Brain microvascular endothelial cell (primary cell): ENCODE measurements at regions not wholly inside any gene's neighbourhood (a gene's known extent, or its start where the extent isn't known, plus 50 kb on each side); places are given as distances from the start of the nearest gene placed in this dataset.
"Not testable (repeated sequence)": the region's sequence is repeated elsewhere in the genome, so short reads cannot be mapped to it uniquely, and the experiment has no call there.

Experiments
- DNase-seq: peaks from one replicate; pipeline ENCODE4 v3.0.0-alpha.2; 2020
- H3K27ac ChIP-seq: fragments of 250-450 bp; sonication (Bioruptor Pico); 2 replicates; pipeline ENCODE4 v1.5.1; 2020; ENCODE audit warnings: mild to moderate bottlenecking, moderate library complexity
- H3K27me3 ChIP-seq: fragments of 250-450 bp; sonication (Bioruptor Pico); replicated peaks from 2 replicates; pipeline ENCODE4 v1.5.1; 2020; ENCODE audit warnings: mild to moderate bottlenecking
- H3K36me3 ChIP-seq: fragments of 250-450 bp; sonication (Bioruptor Pico); replicated peaks from 2 replicates; pipeline ENCODE4 v1.5.1; 2020; ENCODE audit warnings: mild to moderate bottlenecking
- H3K4me3 ChIP-seq: 2 replicates; pipeline ENCODE4 v1.5.1; 2011; ENCODE audit warnings: low read depth, mild to moderate bottlenecking, control low read depth, low read length, moderate library complexity
- CTCF ChIP-seq: IDR thresholded peaks from 2 replicates; pipeline ENCODE4 v1.5.1; 2011; ENCODE audit warnings: low read depth, mild to moderate bottlenecking, moderate library complexity, low read length, control low read depth, inconsistent platforms; ENCODE audit errors: missing control alignments
- in situ Hi-C: cut with HindIII; loops from 2 replicates; pipeline ENCODE4 v1.10.0; 2017; ENCODE audit warnings: low sequenced_read_pairs, low pct_ligation_motif_present

DNA sequence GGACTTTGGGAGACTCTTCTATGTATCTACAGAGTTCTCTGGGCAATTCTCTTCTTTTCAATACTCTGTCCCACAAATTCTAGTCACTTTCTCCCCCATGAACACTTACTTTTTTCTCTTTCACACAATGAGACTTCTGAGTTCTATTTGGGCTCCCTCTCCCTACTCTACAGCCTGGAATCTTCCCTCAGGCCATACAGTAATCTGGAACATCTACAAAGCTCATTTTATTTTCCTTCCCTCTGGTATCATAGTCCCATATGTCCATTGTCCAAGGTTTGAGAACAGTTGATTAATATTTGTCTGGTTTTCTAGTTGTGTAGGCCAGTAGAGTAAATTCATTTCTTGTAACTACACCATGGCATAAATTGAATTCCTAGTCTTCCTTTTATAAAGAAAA lies 544.6 kb upstream of the RAG2 start:
- in situ Hi-C loops: no loop called here
- Histone ChIP-seq H3K36me3 (no peaks in the 10 kb centered on the region), H3K27me3 (no peaks in the 10 kb centered on the region), H3K4me3 (no peak overlapping the region), H3K27ac (no peak overlapping the region)
- no peak for TF ChIP-seq CTCF
- DNase-seq: no peak

- DNase-seq: no peak
- TF ChIP-seq CTCF: no peak
- H3K36me3 ChIP-seq: no peaks in the 10 kb centered on the region
- in situ Hi-C loops: no loop called here
- H3K27ac ChIP-seq: no peak overlapping the region
- no peaks in the 10 kb centered on the region for H3K27me3 ChIP-seq
- no peak overlapping the region for H3K4me3 ChIP-seq
Observed at GRCh38 chr11:37141707-37142106, 543.7 kb upstream of the RAG2 start.

- in situ Hi-C loops, H3K27me3 ChIP-seq, H3K27ac ChIP-seq, H3K4me3 ChIP-seq, DNase-seq, H3K36me3 ChIP-seq: not testable (repeated sequence)
Observed at GRCh38 chr11:37135606-37136005, 537.6 kb upstream of the RAG2 start.

- Histone ChIP-seq H3K4me3 (no peak overlapping the region), H3K36me3 (no peaks in the 10 kb centered on the region), H3K27ac (no peak overlapping the region), H3K27me3 (no peaks in the 10 kb centered on the region)
- no peak for DNase-seq
- in situ Hi-C loops: no loop called here
- no peak for TF ChIP-seq CTCF
Observed at GRCh38 chr11:37134637-37135036, 536.6 kb upstream of the RAG2 start.

- no peak for DNase-seq
- Histone ChIP-seq H3K4me3 (no peak overlapping the region), H3K36me3 (no peaks in the 10 kb centered on the region), H3K27me3 (no peaks in the 10 kb centered on the region), H3K27ac (no peak overlapping the region)
- in situ Hi-C loops: no loop called here
- TF ChIP-seq CTCF: no peak
Observed at GRCh38 chr11:37124384-37124783, 526.3 kb upstream of the RAG2 start.

DNA sequence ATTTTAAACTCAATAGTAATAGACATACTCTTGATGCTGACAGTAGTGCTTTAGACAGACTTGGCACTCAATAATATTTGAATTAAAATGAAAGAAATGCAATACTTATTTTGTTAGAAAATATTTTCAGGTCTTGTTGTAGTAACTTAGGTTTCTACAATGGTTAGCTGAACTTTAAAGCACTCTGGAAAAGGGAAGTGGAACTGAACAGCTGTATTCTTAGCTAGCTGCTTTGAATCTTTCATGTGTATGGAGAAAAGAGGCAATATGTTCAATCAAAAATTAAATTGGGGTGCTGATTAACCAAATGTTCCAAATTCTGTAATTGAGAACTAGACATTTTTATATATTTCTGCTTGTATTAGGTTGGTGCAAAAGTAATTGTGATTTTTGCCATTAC lies 517.9 kb upstream of the RAG2 start:
- H3K4me3 ChIP-seq: no peak overlapping the region
- TF ChIP-seq CTCF: no peak
- no peak for DNase-seq
- in situ Hi-C loops: no loop called here
- H3K27ac ChIP-seq: no peak overlapping the region
- no peaks in the 10 kb centered on the region for H3K27me3 ChIP-seq
- no peaks in the 10 kb centered on the region for H3K36me3 ChIP-seq
